Ovary (tissue), 3 donors: ENCODE measurements at regions not wholly inside any gene's neighbourhood (a gene's known extent, or its start where the extent isn't known, plus 50 kb on each side); places are given as distances from the start of the nearest gene placed in this dataset.

Source experiments
- CTCF ChIP-seq, 3 donors: fragments of 450-650 bp in 2 of 3; fragments of 200-600 bp in 1 of 3; IDR thresholded peaks; one replicate each; pipeline versions ENCODE4 v1.5.1 to v1.8.0; 2016 to 2022; ENCODE audit warnings: antibody characterized with exemption in 3 of 3, mild to moderate bottlenecking in 1 of 3
- EP300 ChIP-seq: sonication (generic); formaldehyde crosslinking; IDR thresholded peaks from one replicate; pipeline ENCODE4 v1.6.1; 2017; ENCODE audit warnings: antibody characterized with exemption
- donor health status: DM: no; HTN: no; CAD: no.

- no peak for TF ChIP-seq EP300
- TF ChIP-seq CTCF (IDR thresholded peaks at IDR 0.05) = no peak
Measured at GRCh38 chr1:4393191-4393590, 261.2 kb upstream of the AJAP1 start.
